Neuronal stem cell (in vitro differentiated cells): ENCODE measurements at regions not wholly inside any gene's neighbourhood (a gene's known extent, or its start where the extent isn't known, plus 50 kb on each side); places are given as distances from the start of the nearest gene placed in this dataset.

Experiments
- DNase-seq: peaks from one replicate; pipeline ENCODE4 v3.0.0-alpha.2; 2013; ENCODE audit warnings: low spot score
- H2AFZ ChIP-seq: one replicate; pipeline ENCODE4 v1.6.1; 2013; ENCODE audit warnings: mild to moderate bottlenecking, low read length, inconsistent platforms
- H2AK5ac ChIP-seq: 2 replicates; pipeline ENCODE4 v1.6.1; 2013; ENCODE audit warnings: low read depth, mild to moderate bottlenecking, inconsistent platforms, low read length, moderate library complexity, mixed read lengths
- H2BK120ac ChIP-seq: 2 replicates; pipeline ENCODE4 v1.6.1; 2013; ENCODE audit warnings: low read depth, mild to moderate bottlenecking, inconsistent platforms, low read length, moderate library complexity, mixed read lengths
- H2BK12ac ChIP-seq: one replicate; pipeline ENCODE4 v1.6.1; 2013; ENCODE audit warnings: low read length, inconsistent platforms
- H2BK15ac ChIP-seq: 2 replicates; pipeline ENCODE4 v1.6.1; 2013; ENCODE audit warnings: mild to moderate bottlenecking, low read length, inconsistent platforms, mixed read lengths
- H2BK5ac ChIP-seq: one replicate; pipeline ENCODE4 v1.6.1; 2013; ENCODE audit warnings: inconsistent platforms, mild to moderate bottlenecking, low read length, moderate library complexity
- H3K14ac ChIP-seq: one replicate; pipeline ENCODE4 v1.6.1; 2013; ENCODE audit warnings: low read length, inconsistent platforms
- H3K18ac ChIP-seq: 2 replicates; pipeline ENCODE4 v1.6.1; 2013; ENCODE audit warnings: low read length, inconsistent platforms
- H3K23ac ChIP-seq: 2 replicates; pipeline ENCODE4 v1.6.1; 2013; ENCODE audit warnings: low read depth, mild to moderate bottlenecking, mixed read lengths, low read length, inconsistent platforms; ENCODE audit not compliant: poor library complexity
- H3K27ac ChIP-seq: replicated peaks from 3 replicates; pipeline ENCODE4 v1.5.1; 2013; ENCODE audit warnings: low read length, inconsistent platforms
- H3K27me3 ChIP-seq, 3 experiments: 2 replicates each; pipeline ENCODE4 v1.6.1; 2013; ENCODE audit warnings: low read length in 3 of 3, mild to moderate bottlenecking in 2 of 3, inconsistent platforms in 1 of 3, low read depth in 1 of 3, mixed read lengths in 1 of 3, moderate library complexity in 1 of 3; ENCODE audit not compliant: control insufficient read depth in 3 of 3, insufficient read depth in 3 of 3
- H3K36me3 ChIP-seq, 2 donors: replicated peaks in 1 of 2; 2 replicates each; pipeline ENCODE4 v1.6.1; 2013; ENCODE audit warnings: low read length in 2 of 2; ENCODE audit not compliant: control insufficient read depth in 2 of 2, insufficient read depth in 2 of 2
- H3K4ac ChIP-seq: 2 replicates; pipeline ENCODE4 v1.6.1; 2013; ENCODE audit warnings: inconsistent platforms, mild to moderate bottlenecking, low read length, moderate library complexity
- H3K4me1 ChIP-seq, 2 donors: 1 replicate in 1 of 2; 2 replicates in 1 of 2; pipeline ENCODE4 v1.6.1; 2013; ENCODE audit warnings: low read length in 2 of 2, low read depth in 1 of 2; ENCODE audit not compliant: control insufficient read depth in 2 of 2, insufficient read depth in 1 of 2
- H3K4me2 ChIP-seq: one replicate; pipeline ENCODE4 v1.6.1; 2013; ENCODE audit warnings: mild to moderate bottlenecking, low read length, inconsistent platforms; ENCODE audit not compliant: insufficient read depth, poor library complexity, severe bottlenecking
- H3K4me3 ChIP-seq, 2 donors: 2 replicates each; pipeline ENCODE4 v1.5.1; 2013; ENCODE audit warnings: low read length in 2 of 2, mild to moderate bottlenecking in 2 of 2, inconsistent platforms in 1 of 2, moderate library complexity in 1 of 2
- H3K79me1 ChIP-seq: one replicate; pipeline ENCODE4 v1.6.1; 2013; ENCODE audit warnings: low read depth, mild to moderate bottlenecking, inconsistent platforms, low read length, moderate library complexity
- H3K9ac ChIP-seq: one replicate; pipeline ENCODE4 v1.6.1; 2013; ENCODE audit warnings: mild to moderate bottlenecking, low read depth, low read length, inconsistent platforms; ENCODE audit not compliant: poor library complexity
- H3K9me3 ChIP-seq, 2 donors: replicated peaks in 1 of 2; 2 replicates each; pipeline versions ENCODE3 to v1.6.1; 2013; ENCODE audit warnings: low read length in 2 of 2, mild to moderate bottlenecking in 2 of 2, inconsistent platforms in 1 of 2, low read depth in 1 of 2, mixed read lengths in 1 of 2, moderate library complexity in 1 of 2; ENCODE audit not compliant: control insufficient read depth in 2 of 2, insufficient read depth in 1 of 2
- H4K8ac ChIP-seq: one replicate; pipeline ENCODE4 v1.6.1; 2013; ENCODE audit warnings: low read depth, mild to moderate bottlenecking, inconsistent platforms, low read length, moderate library complexity
- H4K91ac ChIP-seq: one replicate; pipeline ENCODE4 v1.6.1; 2013; ENCODE audit warnings: low read length, low read depth, mild to moderate bottlenecking, inconsistent platforms; ENCODE audit not compliant: poor library complexity
- WGBS, 2 donors: extraction: QIAGEN DNeasy Blood & Tissue Kit; methylation state at CpG; one replicate each; pipeline ENCODE4 v1.1.7; 2013; ENCODE audit warnings: missing lambda C conversion rate in 2 of 2, mixed read lengths in 1 of 2; ENCODE audit not compliant: insufficient read length in 2 of 2, insufficient replicate concordance in 1 of 2; ENCODE audit errors: extremely low coverage in 2 of 2; 5-methylcytosine and 5-hydroxymethylcytosine counted together

- H3K4me2 ChIP-seq = no peak overlapping the region
- DNase-seq = no peak
- WGBS, 2 donors = no CpG with 5 or more reads among the region's 3 CpGs
Measured at GRCh38 chr6:9623985-9624384, 790.9 kb downstream of the TFAP2A start.

GRCh38 chr6:9623228-9623832 is 791.5 kb downstream of the TFAP2A start:
- H3K4me1 ChIP-seq = no peaks in the 10 kb centered on the region
- WGBS, 2 donors = no CpG with 5 or more reads among the region's 8 CpGs
- H4K91ac ChIP-seq = no peak overlapping the region
- H4K8ac ChIP-seq = no peak overlapping the region
- H3K4me3 ChIP-seq = no peak overlapping the region
- no peaks in the 10 kb centered on the region for H3K36me3 ChIP-seq
- H3K9ac ChIP-seq = no peak overlapping the region
- no peak overlapping the region for H3K23ac ChIP-seq
- no peak overlapping the region for H3K27ac ChIP-seq
- H2BK5ac ChIP-seq = no peak overlapping the region
- no peaks in the 10 kb centered on the region for H3K9me3 ChIP-seq
- no peak overlapping the region for H2BK15ac ChIP-seq
- H3K79me1 ChIP-seq = no peaks in the 10 kb centered on the region
- H3K14ac ChIP-seq = no peak overlapping the region
- no peak overlapping the region for H2AK5ac ChIP-seq
- H2AFZ ChIP-seq = no peak overlapping the region
- DNase-seq = no peak
- no peak overlapping the region for H3K18ac ChIP-seq
- H3K27me3 ChIP-seq = no peaks in the 10 kb centered on the region
- no peak overlapping the region for H3K4me2 ChIP-seq
- no peak overlapping the region for H2BK12ac ChIP-seq
- H3K4ac ChIP-seq = no peak overlapping the region
- H2BK120ac ChIP-seq = no peak overlapping the region

More at GRCh38 chr6:9623985-9624384, 790.9 kb downstream of the TFAP2A start:
- no peak overlapping the region for H3K23ac ChIP-seq
- H2BK12ac ChIP-seq = no peak overlapping the region
- no peaks in the 10 kb centered on the region for H3K27me3 ChIP-seq
- no peak overlapping the region for H3K27ac ChIP-seq
- no peak overlapping the region for H3K14ac ChIP-seq
- no peak overlapping the region for H3K9ac ChIP-seq
- H3K4ac ChIP-seq = no peak overlapping the region
- H2AFZ ChIP-seq = no peak overlapping the region
- no peak overlapping the region for H2BK120ac ChIP-seq
- no peak overlapping the region for H2BK5ac ChIP-seq
- no peaks in the 10 kb centered on the region for H3K79me1 ChIP-seq
- no peaks in the 10 kb centered on the region for H3K4me1 ChIP-seq
- H3K18ac ChIP-seq = no peak overlapping the region
- no peaks in the 10 kb centered on the region for H3K36me3 ChIP-seq
- H3K4me3 ChIP-seq = no peak overlapping the region
- no peak overlapping the region for H4K8ac ChIP-seq
- no peak overlapping the region for H4K91ac ChIP-seq
- no peak overlapping the region for H2BK15ac ChIP-seq
- H3K9me3 ChIP-seq = no peaks in the 10 kb centered on the region
- H2AK5ac ChIP-seq = no peak overlapping the region

GRCh38 chr6:9621276-9621675 is 793.6 kb downstream of the TFAP2A start:
- H4K91ac ChIP-seq = no peak overlapping the region
- H3K9ac ChIP-seq = no peak overlapping the region
- DNase-seq = no peak
- H3K4ac ChIP-seq = no peak overlapping the region
- H3K4me2 ChIP-seq = no peak overlapping the region
- H2BK120ac ChIP-seq = no peak overlapping the region
- no peaks in the 10 kb centered on the region for H3K36me3 ChIP-seq
- H2BK15ac ChIP-seq = no peak overlapping the region
- no peaks in the 10 kb centered on the region for H3K27me3 ChIP-seq
- H3K27ac ChIP-seq = no peak overlapping the region
- no peak overlapping the region for H3K14ac ChIP-seq
- no peak overlapping the region for H4K8ac ChIP-seq
- no peak overlapping the region for H2BK5ac ChIP-seq
- H3K18ac ChIP-seq = no peak overlapping the region
- no peak overlapping the region for H3K23ac ChIP-seq
- no peak overlapping the region for H2AK5ac ChIP-seq
- no peaks in the 10 kb centered on the region for H3K79me1 ChIP-seq
- no peak overlapping the region for H2BK12ac ChIP-seq
- H2AFZ ChIP-seq = no peak overlapping the region
- WGBS, 2 donors = no CpG with 5 or more reads among the region's 3 CpGs
- no peak overlapping the region for H3K4me3 ChIP-seq
- H3K4me1 ChIP-seq = no peaks in the 10 kb centered on the region
- H3K9me3 ChIP-seq = no peaks in the 10 kb centered on the region

GRCh38 chr6:9620687-9621086 is 794.2 kb downstream of the TFAP2A start:
- no peaks in the 10 kb centered on the region for H3K36me3 ChIP-seq
- H2BK5ac ChIP-seq = no peak overlapping the region
- H2BK15ac ChIP-seq = no peak overlapping the region
- no peak overlapping the region for H3K27ac ChIP-seq
- no peak overlapping the region for H3K14ac ChIP-seq
- DNase-seq = no peak
- H3K9me3 ChIP-seq = no peaks in the 10 kb centered on the region
- no peak overlapping the region for H4K8ac ChIP-seq
- no peak overlapping the region for H2BK120ac ChIP-seq
- no peak overlapping the region for H3K23ac ChIP-seq
- H3K18ac ChIP-seq = no peak overlapping the region
- no peak overlapping the region for H3K9ac ChIP-seq
- no peaks in the 10 kb centered on the region for H3K27me3 ChIP-seq
- H2AK5ac ChIP-seq = no peak overlapping the region
- H3K4ac ChIP-seq = no peak overlapping the region
- no peak overlapping the region for H2AFZ ChIP-seq
- no peak overlapping the region for H3K4me2 ChIP-seq
- H3K79me1 ChIP-seq = no peaks in the 10 kb centered on the region
- no peak overlapping the region for H2BK12ac ChIP-seq
- H4K91ac ChIP-seq = no peak overlapping the region
- no peaks in the 10 kb centered on the region for H3K4me1 ChIP-seq
- no peak overlapping the region for H3K4me3 ChIP-seq
- no CpG with 5 or more reads among the region's 3 CpGs for WGBS, 2 donors
